ENCODE measurements at regions not wholly inside any gene's neighbourhood (a gene's known extent, or its start where the extent isn't known, plus 50 kb on each side); places are given as distances from the start of the nearest gene placed in this dataset.

GRCh38 chr6:167506443-167507301 is 181.8 kb downstream of the TTLL2 start:
- Histone ChIP-seq H3K4me3 (ENCODE audit: low read depth, low read length) (no peak overlapping the region), H3K36me3 (ENCODE audit: control insufficient read depth, insufficient read depth, low read length) (no peaks in the 10 kb centered on the region), H3K27me3 (ENCODE audit: control insufficient read depth, insufficient read depth, low read length) (no peaks in the 10 kb centered on the region)
- DNase-seq (ENCODE audit: low read depth) (no peak), FAIRE-seq (no peak)
- TF ChIP-seq CTCF (IDR thresholded peaks at IDR 0.05; ENCODE audit: insufficient read depth, low read length, severe bottlenecking) = no peak

GRCh38 chr6:167507376-167507945 is 182.6 kb downstream of the TTLL2 start:
- DNase-seq (ENCODE audit: low read depth) (no peak), FAIRE-seq (no peak)
- Histone ChIP-seq H3K4me3 (ENCODE audit: low read depth, low read length) (no peak overlapping the region), H3K36me3 (ENCODE audit: control insufficient read depth, insufficient read depth, low read length) (no peaks in the 10 kb centered on the region), H3K27me3 (ENCODE audit: control insufficient read depth, insufficient read depth, low read length) (no peaks in the 10 kb centered on the region)
- no peak for TF ChIP-seq CTCF (IDR thresholded peaks at IDR 0.05; ENCODE audit: insufficient read depth, low read length, severe bottlenecking)

GRCh38 chr6:167508919-167509852 is 184.3 kb downstream of the TTLL2 start:
- Histone ChIP-seq H3K36me3 (ENCODE audit: control insufficient read depth, insufficient read depth, low read length) (no peaks in the 10 kb centered on the region), H3K27me3 (ENCODE audit: control insufficient read depth, insufficient read depth, low read length) (no peaks in the 10 kb centered on the region), H3K4me3 (ENCODE audit: low read depth, low read length) (no peak overlapping the region)
- DNase-seq (ENCODE audit: low read depth) (no peak), FAIRE-seq (no peak)
- no peak for TF ChIP-seq CTCF (IDR thresholded peaks at IDR 0.05; ENCODE audit: insufficient read depth, low read length, severe bottlenecking)

- FAIRE-seq = no peak
- H3K4me3 ChIP-seq (ENCODE audit: low read depth, low read length) = no peak overlapping the region
- no peak for DNase-seq (ENCODE audit: low read depth)
- no peaks in the 10 kb centered on the region for H3K27me3 ChIP-seq (ENCODE audit: control insufficient read depth, insufficient read depth, low read length)
- TF ChIP-seq CTCF (IDR thresholded peaks at IDR 0.05; ENCODE audit: insufficient read depth, low read length, severe bottlenecking) = no peak
- H3K36me3 ChIP-seq (ENCODE audit: control insufficient read depth, insufficient read depth, low read length) = no peaks in the 10 kb centered on the region
These were observed 185.0 kb downstream of the TTLL2 start for GRCh38 chr6:167509853-167510220.

GRCh38 chr6:167510648-167511047 is 185.8 kb downstream of the TTLL2 start:
- TF ChIP-seq CTCF (IDR thresholded peaks at IDR 0.05; ENCODE audit: insufficient read depth, low read length, severe bottlenecking) = no peak
- DNase-seq (ENCODE audit: low read depth) = no peak
- Histone ChIP-seq H3K4me3 (ENCODE audit: low read depth, low read length) (no peak overlapping the region), H3K36me3 (ENCODE audit: control insufficient read depth, insufficient read depth, low read length) (no peaks in the 10 kb centered on the region), H3K27me3 (ENCODE audit: control insufficient read depth, insufficient read depth, low read length) (no peaks in the 10 kb centered on the region)
- no peak for FAIRE-seq

Data from bronchial epithelial cell (primary cell).